ENCODE measurements at regions not wholly inside any gene's neighbourhood (a gene's known extent, or its start where the extent isn't known, plus 50 kb on each side); places are given as distances from the start of the nearest gene placed in this dataset.

DNA sequence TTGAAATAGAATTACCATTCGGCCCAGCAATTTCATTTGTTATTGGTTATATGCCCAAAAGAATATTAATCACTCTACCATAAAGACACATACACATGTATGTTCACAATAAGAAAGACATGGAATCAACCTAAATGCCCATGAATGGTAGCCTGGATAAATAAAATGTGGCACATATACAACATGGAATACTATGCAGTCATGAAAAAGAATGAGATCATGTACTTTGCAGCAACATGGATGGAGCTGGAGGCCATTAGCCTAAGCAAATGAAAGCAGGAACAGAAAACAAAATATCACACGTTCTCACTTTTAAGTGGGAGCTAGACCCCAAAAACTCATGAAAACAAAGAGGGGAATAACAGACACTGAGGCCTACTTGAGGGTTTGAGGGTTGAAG is 52.6 kb upstream of the RNGTT start:
- H2AK5ac ChIP-seq (ENCODE audit: low read depth, low read length), result no peak overlapping the region
- no peak overlapping the region for H3K4me3 ChIP-seq (ENCODE audit: low read length in 2 of 2)
- no peaks in the 10 kb centered on the region for H3K36me3 ChIP-seq (replicated peaks in 1 of 2; ENCODE audit: control insufficient read depth in 2 of 2, insufficient read depth in 2 of 2, low read length in 2 of 2)
- H4K91ac ChIP-seq (ENCODE audit: low read depth, low read length, poor library complexity), result no peak overlapping the region
- no peak overlapping the region for H3K9ac ChIP-seq (ENCODE audit: low read depth, low read length, poor library complexity)
- H2BK5ac ChIP-seq (ENCODE audit: low read length), result no peak overlapping the region
- no peak overlapping the region for H3K14ac ChIP-seq (ENCODE audit: low read length)
- no peak for DNase-seq (ENCODE audit: low spot score)
- no peaks in the 10 kb centered on the region for H3K27me3 ChIP-seq (ENCODE audit: control insufficient read depth in 3 of 3, insufficient read depth in 3 of 3, low read depth in 1 of 3, low read length in 3 of 3)
- H3K4me2 ChIP-seq (ENCODE audit: insufficient read depth, low read length, poor library complexity, severe bottlenecking), result no peak overlapping the region
- no peak overlapping the region for H3K23ac ChIP-seq (ENCODE audit: low read depth, low read length, poor library complexity)
- no peak overlapping the region for H3K27ac ChIP-seq (replicated peaks; ENCODE audit: low read length)
- H3K9me3 ChIP-seq (replicated peaks in 1 of 2; ENCODE audit: control insufficient read depth in 2 of 2, insufficient read depth in 1 of 2, low read depth in 1 of 2, low read length in 2 of 2), result peaks cover 0 to 2% of the 10 kb centered on the region in 2 donors
- H2BK12ac ChIP-seq (ENCODE audit: low read length), result no peak overlapping the region
- H2BK15ac ChIP-seq (ENCODE audit: low read length), result no peak overlapping the region
- H2AFZ ChIP-seq (ENCODE audit: low read length), result no peak overlapping the region
- H3K4me1 ChIP-seq (ENCODE audit: control insufficient read depth in 2 of 2, insufficient read depth in 1 of 2, low read depth in 1 of 2, low read length in 2 of 2), result no peaks in the 10 kb centered on the region
- no peak overlapping the region for H3K18ac ChIP-seq (ENCODE audit: low read length)
- H3K79me1 ChIP-seq (ENCODE audit: low read depth, low read length), result no peaks in the 10 kb centered on the region
- no peak overlapping the region for H3K4ac ChIP-seq (ENCODE audit: low read length)
- no peak overlapping the region for H4K8ac ChIP-seq (ENCODE audit: low read depth, low read length)
- H2BK120ac ChIP-seq (ENCODE audit: low read depth, low read length), result no peak overlapping the region
- WGBS, 2 donors (ENCODE audit: extremely low coverage in 2 of 2, insufficient read length in 2 of 2, insufficient replicate concordance in 1 of 2), result no CpG with 5 or more reads among the region's 2 CpGs

DNA sequence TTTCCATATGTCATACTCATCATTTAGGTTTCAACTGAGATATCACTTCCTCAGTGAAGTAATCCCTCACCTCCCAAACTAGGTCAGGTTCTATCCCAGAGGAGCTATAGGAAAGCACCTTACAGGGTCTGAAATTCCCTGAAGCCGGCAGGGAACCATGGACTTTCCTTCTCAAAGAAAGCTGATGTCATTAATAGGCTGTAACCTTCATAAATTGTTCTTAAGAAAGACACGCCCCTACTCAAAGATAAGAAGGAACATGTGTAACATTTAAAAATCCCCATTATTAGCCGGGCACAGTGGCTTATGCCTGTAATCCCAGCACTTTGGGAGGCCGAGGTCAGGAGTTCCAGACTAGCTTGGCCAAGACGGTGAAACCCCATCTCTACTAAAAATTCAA is 50.0 kb upstream of the RNGTT start:
- peaks cover 0 to 2% of the 10 kb centered on the region in 2 donors for H3K9me3 ChIP-seq (replicated peaks in 1 of 2; ENCODE audit: control insufficient read depth in 2 of 2, insufficient read depth in 1 of 2, low read depth in 1 of 2, low read length in 2 of 2)
- no peak overlapping the region for H3K4me3 ChIP-seq (ENCODE audit: low read length in 2 of 2)
- H2BK12ac ChIP-seq (ENCODE audit: low read length), result no peak overlapping the region
- H3K27ac ChIP-seq (replicated peaks; ENCODE audit: low read length), result no peak overlapping the region
- H2BK15ac ChIP-seq (ENCODE audit: low read length), result no peak overlapping the region
- H3K4me2 ChIP-seq (ENCODE audit: insufficient read depth, low read length, poor library complexity, severe bottlenecking), result no peak overlapping the region
- no peak overlapping the region for H3K9ac ChIP-seq (ENCODE audit: low read depth, low read length, poor library complexity)
- H3K18ac ChIP-seq (ENCODE audit: low read length), result no peak overlapping the region
- H2AK5ac ChIP-seq (ENCODE audit: low read depth, low read length), result no peak overlapping the region
- WGBS, 2 donors (ENCODE audit: extremely low coverage in 2 of 2, insufficient read length in 2 of 2, insufficient replicate concordance in 1 of 2), result no CpG with 5 or more reads among the region's 5 CpGs
- H4K91ac ChIP-seq (ENCODE audit: low read depth, low read length, poor library complexity), result no peak overlapping the region
- H3K23ac ChIP-seq (ENCODE audit: low read depth, low read length, poor library complexity), result no peak overlapping the region
- H3K14ac ChIP-seq (ENCODE audit: low read length), result no peak overlapping the region
- H3K4me1 ChIP-seq (ENCODE audit: control insufficient read depth in 2 of 2, insufficient read depth in 1 of 2, low read depth in 1 of 2, low read length in 2 of 2), result no peaks in the 10 kb centered on the region
- no peaks in the 10 kb centered on the region for H3K27me3 ChIP-seq (ENCODE audit: control insufficient read depth in 3 of 3, insufficient read depth in 3 of 3, low read depth in 1 of 3, low read length in 3 of 3)
- H3K79me1 ChIP-seq (ENCODE audit: low read depth, low read length), result no peaks in the 10 kb centered on the region
- H2BK120ac ChIP-seq (ENCODE audit: low read depth, low read length), result no peak overlapping the region
- H2AFZ ChIP-seq (ENCODE audit: low read length), result no peak overlapping the region
- no peak overlapping the region for H4K8ac ChIP-seq (ENCODE audit: low read depth, low read length)
- H3K4ac ChIP-seq (ENCODE audit: low read length), result no peak overlapping the region
- no peak overlapping the region for H2BK5ac ChIP-seq (ENCODE audit: low read length)
- no peaks in the 10 kb centered on the region for H3K36me3 ChIP-seq (replicated peaks in 1 of 2; ENCODE audit: control insufficient read depth in 2 of 2, insufficient read depth in 2 of 2, low read length in 2 of 2)
- no peak for DNase-seq (ENCODE audit: low spot score)
